Esophagus squamous epithelium (tissue), 4 donors: ENCODE measurements at regions not wholly inside any gene's neighbourhood (a gene's known extent, or its start where the extent isn't known, plus 50 kb on each side); places are given as distances from the start of the nearest gene placed in this dataset.

Source experiments
- POLR2A ChIP-seq, 4 donors: fragments of 450-650 bp; IDR thresholded peaks; one replicate each; pipeline ENCODE4 v1.6.1; 2017; ENCODE audit warnings: antibody characterized with exemption in 4 of 4, mild to moderate bottlenecking in 4 of 4, moderate library complexity in 3 of 4
- TF ChIP-seq, protein P1 (sequence below), 6 experiments: fragments of 450-650 bp in 4 of 6; fragments of 200-600 bp in 2 of 6; sonication (generic) in 2 of 6; IDR thresholded peaks; one replicate each; pipeline ENCODE4 v1.5.1; 2016 to 2019; ENCODE audit warnings: antibody characterized with exemption in 6 of 6, mild to moderate bottlenecking in 4 of 6, moderate library complexity in 4 of 6

DNA sequence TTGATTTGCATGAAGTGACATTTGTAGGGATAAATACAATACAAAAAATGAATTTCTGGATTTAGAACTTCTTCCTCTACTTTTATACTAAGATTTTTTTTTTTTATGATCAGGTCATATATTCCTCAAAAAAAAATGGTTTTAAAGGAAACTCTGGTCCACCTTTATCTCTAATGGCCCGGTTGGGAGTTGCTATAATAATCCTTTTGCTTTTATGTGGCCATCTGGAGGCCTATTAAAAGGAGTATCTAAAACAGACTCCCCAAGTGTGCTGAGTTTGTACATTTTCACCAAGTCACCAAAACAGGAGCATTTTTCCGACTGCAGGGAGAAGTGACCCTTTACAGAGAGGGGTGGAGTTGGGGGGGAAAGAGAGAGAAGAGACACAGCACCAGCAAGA lies 329.2 kb upstream of the FIGN start:
- TF ChIP-seq, protein P1, sequence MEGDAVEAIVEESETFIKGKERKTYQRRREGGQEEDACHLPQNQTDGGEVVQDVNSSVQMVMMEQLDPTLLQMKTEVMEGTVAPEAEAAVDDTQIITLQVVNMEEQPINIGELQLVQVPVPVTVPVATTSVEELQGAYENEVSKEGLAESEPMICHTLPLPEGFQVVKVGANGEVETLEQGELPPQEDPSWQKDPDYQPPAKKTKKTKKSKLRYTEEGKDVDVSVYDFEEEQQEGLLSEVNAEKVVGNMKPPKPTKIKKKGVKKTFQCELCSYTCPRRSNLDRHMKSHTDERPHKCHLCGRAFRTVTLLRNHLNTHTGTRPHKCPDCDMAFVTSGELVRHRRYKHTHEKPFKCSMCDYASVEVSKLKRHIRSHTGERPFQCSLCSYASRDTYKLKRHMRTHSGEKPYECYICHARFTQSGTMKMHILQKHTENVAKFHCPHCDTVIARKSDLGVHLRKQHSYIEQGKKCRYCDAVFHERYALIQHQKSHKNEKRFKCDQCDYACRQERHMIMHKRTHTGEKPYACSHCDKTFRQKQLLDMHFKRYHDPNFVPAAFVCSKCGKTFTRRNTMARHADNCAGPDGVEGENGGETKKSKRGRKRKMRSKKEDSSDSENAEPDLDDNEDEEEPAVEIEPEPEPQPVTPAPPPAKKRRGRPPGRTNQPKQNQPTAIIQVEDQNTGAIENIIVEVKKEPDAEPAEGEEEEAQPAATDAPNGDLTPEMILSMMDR (IDR thresholded peaks at IDR 0.05): no peak
- no peak for TF ChIP-seq POLR2A (IDR thresholded peaks at IDR 0.05)
